SK-N-SH (cell line): ENCODE measurements at regions not wholly inside any gene's neighbourhood (a gene's known extent, or its start where the extent isn't known, plus 50 kb on each side); places are given as distances from the start of the nearest gene placed in this dataset.

Source experiments
- CTCF ChIA-PET: fragments of 300-600, 350-600 bp; formaldehyde crosslinking; extraction: SDS; loops from one replicate; lab custom pipeline; 2021; lab: Yijun Ruan, JAX
- POLR2A ChIA-PET: fragments of 350-600 bp; sonication (Branson Sonifier 250); formaldehyde crosslinking; extraction: SDS; loops from one replicate; lab custom pipeline; 2020; ENCODE audit warnings: antibody characterized with exemption, inconsistent platforms; lab: Yijun Ruan, JAX
- DNase-seq: peaks from one replicate; pipeline ENCODE4 v3.0.0; 2012
- H2AFZ ChIP-seq: fragments of 200-600 bp; sonication (generic); 2 replicates; pipeline ENCODE4 v1.8.1; 2016; ENCODE audit warnings: antibody characterized with exemption, mild to moderate bottlenecking, low read depth
- H3F3A ChIP-seq: fragments of 200-600 bp; sonication (generic); replicated peaks from 2 replicates; pipeline ENCODE3; 2016; ENCODE audit warnings: antibody characterized with exemption, mild to moderate bottlenecking; ENCODE audit not compliant: insufficient read depth
- H3K27ac ChIP-seq, 2 experiments: fragments of 200-500 bp in 1 of 2; fragments of 200-600 bp in 1 of 2; sonication (Bioruptor generic) in 1 of 2; sonication (generic), shearing (Covaris generic) in 1 of 2; 2 replicates each; pipeline versions ENCODE4 v1.5.1 to v1.6.1; 2014 to 2016; ENCODE audit warnings: low read depth in 2 of 2, inconsistent platforms in 1 of 2, low read length in 1 of 2, mild to moderate bottlenecking in 1 of 2, mixed read lengths in 1 of 2
- H3K27me3 ChIP-seq: fragments of 200-600 bp; sonication (generic), shearing (Covaris generic); 2 replicates; pipeline ENCODE4 v1.6.1; 2016; ENCODE audit warnings: mixed run types; ENCODE audit not compliant: insufficient read depth
- H3K36me3 ChIP-seq, 2 experiments: fragments of 200-500 bp in 1 of 2; fragments of 200-600 bp in 1 of 2; sonication (Bioruptor generic) in 1 of 2; sonication (generic) in 1 of 2; replicated peaks in 1 of 2; 2 replicates each; pipeline versions ENCODE3 to v1.5.1; 2014 to 2016; ENCODE audit warnings: low read length in 1 of 2, mild to moderate bottlenecking in 1 of 2; ENCODE audit not compliant: insufficient read depth in 2 of 2, control insufficient read depth in 1 of 2
- H3K4me1 ChIP-seq, 2 experiments: fragments of 200-500 bp in 1 of 2; fragments of 200-600 bp in 1 of 2; sonication (Bioruptor generic) in 1 of 2; sonication (generic), shearing (Covaris generic) in 1 of 2; 2 replicates each; pipeline versions ENCODE4 v1.5.1 to v1.6.1; 2014 to 2016; ENCODE audit warnings: low read depth in 1 of 2, low read length in 1 of 2, mixed run types in 1 of 2; ENCODE audit not compliant: insufficient read depth in 2 of 2, control insufficient read depth in 1 of 2
- H3K4me2 ChIP-seq: fragments of 200-600 bp; sonication (generic), shearing (Covaris generic); 2 replicates; pipeline ENCODE4 v1.6.1; 2017; ENCODE audit warnings: mixed run types
- H3K4me3 ChIP-seq, 2 experiments: fragments of 200-500 bp in 1 of 2; fragments of 200-600 bp in 1 of 2; sonication (Bioruptor generic) in 1 of 2; sonication (generic), shearing (Covaris generic) in 1 of 2; 2 replicates each; pipeline versions ENCODE4 v1.5.1 to v1.8.1; 2014 to 2016; ENCODE audit warnings: low read depth in 2 of 2, inconsistent platforms in 1 of 2, low read length in 1 of 2, mild to moderate bottlenecking in 1 of 2, mixed read lengths in 1 of 2, moderate library complexity in 1 of 2
- H3K79me2 ChIP-seq: fragments of 200-600 bp; sonication (generic); 2 replicates; pipeline ENCODE4 v1.8.1; 2017; ENCODE audit warnings: mild to moderate bottlenecking; ENCODE audit not compliant: insufficient read depth
- H3K9ac ChIP-seq: fragments of 200-600 bp; sonication (generic); 2 replicates; pipeline ENCODE4 v1.6.1; 2017; ENCODE audit warnings: mixed run types
- H3K9me2 ChIP-seq: fragments of 200-600 bp; sonication (generic); 2 replicates; pipeline ENCODE4 v1.6.1; 2017; ENCODE audit warnings: mixed run types
- H3K9me3 ChIP-seq: fragments of 200-600 bp; sonication (generic); 2 replicates; pipeline ENCODE4 v1.6.1; 2017; ENCODE audit warnings: mixed run types, mild to moderate bottlenecking, moderate library complexity
- H4K20me1 ChIP-seq: fragments of 200-600 bp; sonication (generic); 2 replicates; pipeline ENCODE4 v1.6.1; 2017; ENCODE audit warnings: mild to moderate bottlenecking, mixed run types; ENCODE audit not compliant: insufficient read depth
- CHD2 ChIP-seq: fragments of 150-350 bp; IDR thresholded peaks from 2 replicates; pipeline ENCODE4 v1.6.1; 2018; ENCODE audit warnings: low read length; ENCODE audit not compliant: partially characterized antibody
- EZH2phosphoT487 ChIP-seq: fragments of 200-600 bp; sonication (generic); IDR thresholded peaks from 2 replicates; pipeline ENCODE4 v1.6.1; 2017; ENCODE audit warnings: low read depth, mixed run types, mild to moderate bottlenecking, antibody characterized with exemption, moderate library complexity, borderline replicate concordance
- FOXJ3 ChIP-seq: sonication (generic); formaldehyde crosslinking; IDR thresholded peaks from 2 replicates; pipeline ENCODE4 v1.5.1; 2020; ENCODE audit warnings: mild to moderate bottlenecking, missing genetic modification reagents
- GATA2 ChIP-seq: sonication (generic); formaldehyde crosslinking; IDR thresholded peaks from 2 replicates; pipeline ENCODE4 v1.5.0; 2020; ENCODE audit warnings: mild to moderate bottlenecking, missing genetic modification reagents
- JUND ChIP-seq: IDR thresholded peaks from 2 replicates; pipeline ENCODE4 v1.4.0; 2012
- MEF2A ChIP-seq: IDR thresholded peaks from 2 replicates; pipeline ENCODE4 v1.4.0; 2012; ENCODE audit warnings: low read depth, borderline replicate concordance
- NFIC ChIP-seq: IDR thresholded peaks from 2 replicates; pipeline ENCODE4 v1.4.0; 2012; ENCODE audit warnings: borderline replicate concordance
- NRF1 ChIP-seq: IDR thresholded peaks from 2 replicates; pipeline ENCODE4 v1.6.1; 2012; ENCODE audit warnings: low read depth, mild to moderate bottlenecking, low read length
- RAD21 ChIP-seq: IDR thresholded peaks from 2 replicates; pipeline ENCODE4 v1.6.1; 2012; ENCODE audit warnings: mild to moderate bottlenecking, low read length
- RCOR1 ChIP-seq: fragments of 150-350 bp; IDR thresholded peaks from 2 replicates; pipeline ENCODE4 v1.6.1; 2017; ENCODE audit warnings: antibody characterized with exemption, low read length
- RXRA ChIP-seq: IDR thresholded peaks from 2 replicates; pipeline ENCODE4 v1.4.0; 2012; ENCODE audit warnings: low read depth, mild to moderate bottlenecking, borderline replicate concordance
- TAF1 ChIP-seq: IDR thresholded peaks from 2 replicates; pipeline ENCODE4 v1.6.1; 2012; ENCODE audit warnings: low read depth, mild to moderate bottlenecking, low read length, moderate library complexity, borderline replicate concordance
- TEAD4 ChIP-seq: IDR thresholded peaks from 2 replicates; pipeline ENCODE4 v1.4.0; 2012; ENCODE audit warnings: mild to moderate bottlenecking, borderline replicate concordance; ENCODE audit not compliant: insufficient read depth
- USF1 ChIP-seq: IDR thresholded peaks from 2 replicates; pipeline ENCODE4 v1.4.0; 2012; ENCODE audit warnings: low read depth, borderline replicate concordance
- WGBS: methylation state at CpG from one replicate; pipeline ENCODE4 v1.1.6; 2017; ENCODE audit warnings: low lambda C conversion rate; 5-methylcytosine and 5-hydroxymethylcytosine counted together
- TF ChIP-seq, protein P1 (sequence below): IDR thresholded peaks from 2 replicates; pipeline ENCODE4 v1.6.1; 2012; ENCODE audit warnings: mild to moderate bottlenecking, low read depth, low read length, moderate library complexity
- TF ChIP-seq, protein P2 (sequence below): fragments of 150-350 bp; IDR thresholded peaks from 2 replicates; pipeline ENCODE4 v1.6.1; 2016; ENCODE audit warnings: mild to moderate bottlenecking, low read depth, low read length
- TF ChIP-seq, protein P3 (sequence below): fragments of 200-600 bp; sonication (generic); IDR thresholded peaks from 2 replicates; pipeline ENCODE4 v1.6.1; 2017; ENCODE audit warnings: antibody characterized with exemption, mild to moderate bottlenecking, moderate library complexity
- TF ChIP-seq, protein P4 (sequence below): IDR thresholded peaks from 2 replicates; pipeline ENCODE4; 2012

DNA sequence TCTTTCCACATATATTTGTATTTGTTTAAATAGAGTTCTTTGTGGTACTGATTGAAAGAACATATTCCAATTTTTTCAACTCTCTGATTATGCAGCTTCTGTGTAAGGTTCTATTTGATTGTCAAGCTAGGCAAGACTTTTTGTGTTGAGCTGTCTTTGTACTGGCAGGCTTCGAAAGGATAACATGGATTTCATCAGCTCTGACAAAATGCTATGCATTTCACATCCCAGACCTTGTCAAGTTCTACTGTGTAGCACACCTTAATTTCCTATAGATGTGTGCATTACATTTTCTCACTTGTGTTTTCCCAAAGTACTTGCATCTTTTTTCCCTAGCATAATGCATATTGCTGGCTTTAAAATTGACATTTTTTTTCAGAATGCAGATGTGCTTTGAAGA is 555.0 kb upstream of the GYPC start (continued):
- TF ChIP-seq RCOR1 (no peak), NRF1 (no peak)

DNA sequence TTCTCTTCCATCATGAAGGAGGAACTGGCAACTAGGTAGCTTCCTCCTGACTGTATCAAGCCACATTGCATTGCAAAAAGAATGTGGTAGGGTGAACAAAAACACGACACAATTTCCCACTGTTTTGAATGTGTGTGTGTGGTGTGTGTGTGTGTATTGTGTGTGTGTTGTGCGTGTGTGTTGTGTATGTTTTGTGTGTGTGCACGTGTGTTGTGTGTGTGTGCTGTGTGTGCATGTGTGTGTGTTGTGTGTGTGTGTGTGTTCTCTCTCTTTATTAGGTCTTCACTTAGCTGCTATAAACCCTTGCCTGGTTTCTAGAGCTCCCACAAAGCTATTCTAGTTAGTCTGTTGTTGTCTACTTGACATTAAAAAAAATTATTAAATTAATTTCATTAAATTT is 550.0 kb upstream of the GYPC start:
- ChIA-PET POLR2A (no interaction called here), CTCF (interaction anchor here (0.7 kb wide), 1 partner anchor 134 kb away, joined by 3 read pairs; no protein-coding TSS in a partner anchor)
- Histone ChIP-seq H3K4me2 (no peak overlapping the region), H3K79me2 (no peaks in the 10 kb centered on the region), H2AFZ (no peak overlapping the region), H4K20me1 (no peaks in the 10 kb centered on the region), H3K9me2 (no peaks in the 10 kb centered on the region), H3K9ac (no peak overlapping the region), H3F3A (no peaks in the 10 kb centered on the region), H3K4me1 (no peaks in the 10 kb centered on the region), H3K9me3 (no peaks in the 10 kb centered on the region), H3K27ac (no peak overlapping the region), H3K27me3 (no peaks in the 10 kb centered on the region), H3K36me3 (no peaks in the 10 kb centered on the region), H3K4me3 (no peak overlapping the region)
- TF ChIP-seq CHD2, result no peak
- TF ChIP-seq RAD21, result no peak
- no peak for TF ChIP-seq TAF1
- TF ChIP-seq, protein P1, sequence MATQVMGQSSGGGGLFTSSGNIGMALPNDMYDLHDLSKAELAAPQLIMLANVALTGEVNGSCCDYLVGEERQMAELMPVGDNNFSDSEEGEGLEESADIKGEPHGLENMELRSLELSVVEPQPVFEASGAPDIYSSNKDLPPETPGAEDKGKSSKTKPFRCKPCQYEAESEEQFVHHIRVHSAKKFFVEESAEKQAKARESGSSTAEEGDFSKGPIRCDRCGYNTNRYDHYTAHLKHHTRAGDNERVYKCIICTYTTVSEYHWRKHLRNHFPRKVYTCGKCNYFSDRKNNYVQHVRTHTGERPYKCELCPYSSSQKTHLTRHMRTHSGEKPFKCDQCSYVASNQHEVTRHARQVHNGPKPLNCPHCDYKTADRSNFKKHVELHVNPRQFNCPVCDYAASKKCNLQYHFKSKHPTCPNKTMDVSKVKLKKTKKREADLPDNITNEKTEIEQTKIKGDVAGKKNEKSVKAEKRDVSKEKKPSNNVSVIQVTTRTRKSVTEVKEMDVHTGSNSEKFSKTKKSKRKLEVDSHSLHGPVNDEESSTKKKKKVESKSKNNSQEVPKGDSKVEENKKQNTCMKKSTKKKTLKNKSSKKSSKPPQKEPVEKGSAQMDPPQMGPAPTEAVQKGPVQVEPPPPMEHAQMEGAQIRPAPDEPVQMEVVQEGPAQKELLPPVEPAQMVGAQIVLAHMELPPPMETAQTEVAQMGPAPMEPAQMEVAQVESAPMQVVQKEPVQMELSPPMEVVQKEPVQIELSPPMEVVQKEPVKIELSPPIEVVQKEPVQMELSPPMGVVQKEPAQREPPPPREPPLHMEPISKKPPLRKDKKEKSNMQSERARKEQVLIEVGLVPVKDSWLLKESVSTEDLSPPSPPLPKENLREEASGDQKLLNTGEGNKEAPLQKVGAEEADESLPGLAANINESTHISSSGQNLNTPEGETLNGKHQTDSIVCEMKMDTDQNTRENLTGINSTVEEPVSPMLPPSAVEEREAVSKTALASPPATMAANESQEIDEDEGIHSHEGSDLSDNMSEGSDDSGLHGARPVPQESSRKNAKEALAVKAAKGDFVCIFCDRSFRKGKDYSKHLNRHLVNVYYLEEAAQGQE, result no peak
- TF ChIP-seq USF1, result no peak
- TF ChIP-seq RXRA, result no peak
- no peak for TF ChIP-seq FOXJ3 (CRISPR knock-in tag)
- DNase-seq, result no peak
- 2% methylated on average over 3 of the region's 3 CpGs for WGBS

GRCh38 chr2:126107883-126108282 is 548.1 kb upstream of the GYPC start:
- no peak overlapping the region for H2AFZ ChIP-seq
- H3K27me3 ChIP-seq, result no peaks in the 10 kb centered on the region
- TF ChIP-seq TEAD4, result no peak
- TF ChIP-seq, protein P2, sequence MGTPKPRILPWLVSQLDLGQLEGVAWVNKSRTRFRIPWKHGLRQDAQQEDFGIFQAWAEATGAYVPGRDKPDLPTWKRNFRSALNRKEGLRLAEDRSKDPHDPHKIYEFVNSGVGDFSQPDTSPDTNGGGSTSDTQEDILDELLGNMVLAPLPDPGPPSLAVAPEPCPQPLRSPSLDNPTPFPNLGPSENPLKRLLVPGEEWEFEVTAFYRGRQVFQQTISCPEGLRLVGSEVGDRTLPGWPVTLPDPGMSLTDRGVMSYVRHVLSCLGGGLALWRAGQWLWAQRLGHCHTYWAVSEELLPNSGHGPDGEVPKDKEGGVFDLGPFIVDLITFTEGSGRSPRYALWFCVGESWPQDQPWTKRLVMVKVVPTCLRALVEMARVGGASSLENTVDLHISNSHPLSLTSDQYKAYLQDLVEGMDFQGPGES, result no peak
- no peak for TF ChIP-seq CHD2
- TF ChIP-seq, protein P3, sequence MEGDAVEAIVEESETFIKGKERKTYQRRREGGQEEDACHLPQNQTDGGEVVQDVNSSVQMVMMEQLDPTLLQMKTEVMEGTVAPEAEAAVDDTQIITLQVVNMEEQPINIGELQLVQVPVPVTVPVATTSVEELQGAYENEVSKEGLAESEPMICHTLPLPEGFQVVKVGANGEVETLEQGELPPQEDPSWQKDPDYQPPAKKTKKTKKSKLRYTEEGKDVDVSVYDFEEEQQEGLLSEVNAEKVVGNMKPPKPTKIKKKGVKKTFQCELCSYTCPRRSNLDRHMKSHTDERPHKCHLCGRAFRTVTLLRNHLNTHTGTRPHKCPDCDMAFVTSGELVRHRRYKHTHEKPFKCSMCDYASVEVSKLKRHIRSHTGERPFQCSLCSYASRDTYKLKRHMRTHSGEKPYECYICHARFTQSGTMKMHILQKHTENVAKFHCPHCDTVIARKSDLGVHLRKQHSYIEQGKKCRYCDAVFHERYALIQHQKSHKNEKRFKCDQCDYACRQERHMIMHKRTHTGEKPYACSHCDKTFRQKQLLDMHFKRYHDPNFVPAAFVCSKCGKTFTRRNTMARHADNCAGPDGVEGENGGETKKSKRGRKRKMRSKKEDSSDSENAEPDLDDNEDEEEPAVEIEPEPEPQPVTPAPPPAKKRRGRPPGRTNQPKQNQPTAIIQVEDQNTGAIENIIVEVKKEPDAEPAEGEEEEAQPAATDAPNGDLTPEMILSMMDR, result no peak
- TF ChIP-seq RAD21, result no peak
- TF ChIP-seq NRF1, result no peak
- TF ChIP-seq GATA2 (CRISPR knock-in tag), result no peak
- no peak for TF ChIP-seq JUND
- no peak for TF ChIP-seq MEF2A
- TF ChIP-seq RXRA, result no peak
- TF ChIP-seq NFIC, result no peak
- no peak for TF ChIP-seq EZH2phosphoT487
- TF ChIP-seq, protein P4, sequence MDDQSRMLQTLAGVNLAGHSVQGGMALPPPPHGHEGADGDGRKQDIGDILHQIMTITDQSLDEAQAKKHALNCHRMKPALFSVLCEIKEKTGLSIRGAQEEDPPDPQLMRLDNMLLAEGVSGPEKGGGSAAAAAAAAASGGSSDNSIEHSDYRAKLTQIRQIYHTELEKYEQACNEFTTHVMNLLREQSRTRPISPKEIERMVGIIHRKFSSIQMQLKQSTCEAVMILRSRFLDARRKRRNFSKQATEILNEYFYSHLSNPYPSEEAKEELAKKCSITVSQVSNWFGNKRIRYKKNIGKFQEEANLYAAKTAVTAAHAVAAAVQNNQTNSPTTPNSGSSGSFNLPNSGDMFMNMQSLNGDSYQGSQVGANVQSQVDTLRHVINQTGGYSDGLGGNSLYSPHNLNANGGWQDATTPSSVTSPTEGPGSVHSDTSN, result no peak

More at GRCh38 chr2:126107883-126108282, 548.1 kb upstream of the GYPC start:
- Histone ChIP-seq H3K4me2 (no peak overlapping the region), H3K4me1 (no peaks in the 10 kb centered on the region), H3K27ac (no peak overlapping the region), H3K4me3 (no peak overlapping the region), H3F3A (no peaks in the 10 kb centered on the region), H3K9me3 (no peaks in the 10 kb centered on the region), H3K36me3 (no peaks in the 10 kb centered on the region), H4K20me1 (no peaks in the 10 kb centered on the region), H3K79me2 (no peaks in the 10 kb centered on the region), H3K9ac (no peak overlapping the region), H3K9me2 (no peaks in the 10 kb centered on the region)
- WGBS, result 0% methylated on average over 1 of the region's 1 CpG
- DNase-seq, result no peak
- CTCF ChIA-PET, result interaction anchor here (0.7 kb wide), 1 partner anchor 96 kb away, joined by 3 read pairs; no protein-coding TSS in a partner anchor
- POLR2A ChIA-PET, result no interaction called here
